H1 (cell line): ENCODE measurements at regions not wholly inside any gene's neighbourhood (a gene's known extent, or its start where the extent isn't known, plus 50 kb on each side); places are given as distances from the start of the nearest gene placed in this dataset.

Experiments
- CTCF ChIA-PET: fragments of 300-600 bp; sonication (Branson Sonifier 250); formaldehyde crosslinking; loops from one replicate; lab custom pipeline; 2021; ENCODE audit not compliant: partially characterized antibody; lab: Charles Lee
- POLR2A ChIA-PET: fragments of 300-600 bp; sonication (Branson Sonifier 250); formaldehyde crosslinking; loops from one replicate; lab custom pipeline; 2021; ENCODE audit warnings: inconsistent platforms; ENCODE audit not compliant: partially characterized antibody; lab: Charles Lee
- DNase-seq, 2 experiments: peaks; one replicate each; pipeline versions ENCODE4 v3.0.0 to v3.0.0-alpha.2; 2010 to 2022; ENCODE audit warnings: low spot score in 2 of 2, low read depth in 1 of 2, mixed read lengths in 1 of 2
- FAIRE-seq: peaks from 2 replicates; lab custom pipeline; 2011; peaks lifted over from hg19 to GRCh38; lab: Jason Lieb, UNC
- H2AFZ ChIP-seq: 2 replicates; pipeline ENCODE4 v1.8.1; 2012; ENCODE audit warnings: low read length, inconsistent platforms
- H2AK5ac ChIP-seq: 2 replicates; pipeline ENCODE4 v1.6.1; 2013; ENCODE audit warnings: low read depth, low read length
- H2BK120ac ChIP-seq: replicated peaks from 2 replicates; pipeline ENCODE3; 2013; ENCODE audit warnings: low read depth, low read length, inconsistent platforms
- H2BK12ac ChIP-seq: 2 replicates; pipeline ENCODE4 v1.6.1; 2013; ENCODE audit warnings: low read depth, low read length
- H2BK15ac ChIP-seq: 2 replicates; pipeline ENCODE4 v1.6.1; 2013; ENCODE audit warnings: low read length
- H2BK20ac ChIP-seq: 2 replicates; pipeline ENCODE4 v1.6.1; 2013; ENCODE audit warnings: low read length
- H2BK5ac ChIP-seq: 2 replicates; pipeline ENCODE4 v1.6.1; 2013; ENCODE audit warnings: low read depth, low read length
- H3K14ac ChIP-seq: 2 replicates; pipeline ENCODE4 v1.6.1; 2013; ENCODE audit warnings: inconsistent platforms; ENCODE audit not compliant: insufficient read length
- H3K18ac ChIP-seq: 2 replicates; pipeline ENCODE4 v1.6.1; 2013; ENCODE audit warnings: low read length; ENCODE audit errors: extremely low read depth
- H3K23ac ChIP-seq: 2 replicates; pipeline ENCODE4 v1.6.1; 2013; ENCODE audit warnings: inconsistent platforms; ENCODE audit not compliant: insufficient read length
- H3K23me2 ChIP-seq: 2 replicates; pipeline ENCODE4 v1.6.1; 2013; ENCODE audit warnings: low read depth, low read length
- H3K27ac ChIP-seq: 2 replicates; pipeline ENCODE4 v1.6.1; 2011; ENCODE audit warnings: low read depth, low read length, inconsistent platforms
- H3K27me3 ChIP-seq, 4 experiments: replicated peaks in 1 of 4; 1 replicate in 1 of 4; 2 replicates in 3 of 4; pipeline versions ENCODE4 v1.6.1 to v1.8.1; 2011 to 2013; ENCODE audit warnings: low read length in 3 of 4, mild to moderate bottlenecking in 3 of 4, inconsistent platforms in 2 of 4, mixed read lengths in 2 of 4, moderate library complexity in 1 of 4; ENCODE audit not compliant: control insufficient read depth in 3 of 4, insufficient read depth in 3 of 4; ENCODE audit errors: extremely low read depth in 1 of 4
- H3K36me3 ChIP-seq, 4 experiments: 2 replicates each; pipeline versions ENCODE4 v1.6.1 to v1.8.1; 2011 to 2013; ENCODE audit warnings: mild to moderate bottlenecking in 4 of 4, low read length in 3 of 4, moderate library complexity in 2 of 4, control low read depth in 1 of 4, inconsistent platforms in 1 of 4; ENCODE audit not compliant: insufficient read depth in 4 of 4, control insufficient read depth in 2 of 4
- H3K4ac ChIP-seq: replicated peaks from 2 replicates; pipeline ENCODE3; 2013; ENCODE audit warnings: low read length, low read depth, mixed read lengths, inconsistent platforms; ENCODE audit not compliant: insufficient read length
- H3K4me1 ChIP-seq, 4 experiments: replicated peaks in 1 of 4; 1 replicate in 1 of 4; 2 replicates in 3 of 4; pipeline versions ENCODE4 v1.6.1 to v1.8.1; 2011 to 2013; ENCODE audit warnings: low read length in 3 of 4, inconsistent platforms in 2 of 4, mixed read lengths in 1 of 4; ENCODE audit not compliant: insufficient read depth in 4 of 4, control insufficient read depth in 3 of 4
- H3K4me2 ChIP-seq, 2 experiments: 2 replicates each; pipeline versions ENCODE4 v1.6.1 to v1.8.1; 2011 to 2013; ENCODE audit warnings: low read depth in 2 of 2, low read length in 2 of 2, control low read depth in 1 of 2, inconsistent platforms in 1 of 2, mild to moderate bottlenecking in 1 of 2; ENCODE audit not compliant: insufficient read depth in 1 of 2
- H3K4me3 ChIP-seq, 4 experiments: fragments of 200-600, 300-600 bp in 1 of 4; sonication (generic), shearing (Covaris generic), sonication (Bioruptor Twin) in 1 of 4; 2 replicates each; pipeline versions ENCODE4 v1.5.1 to v1.8.1; 2011 to 2016; ENCODE audit warnings: low read length in 4 of 4, low read depth in 3 of 4, control low read depth in 2 of 4, inconsistent platforms in 2 of 4, mild to moderate bottlenecking in 2 of 4, mixed read lengths in 1 of 4, moderate library complexity in 1 of 4; ENCODE audit not compliant: insufficient read depth in 2 of 4; ENCODE audit errors: extremely low read depth in 1 of 4
- H3K56ac ChIP-seq: replicated peaks from 2 replicates; pipeline ENCODE3; 2013; ENCODE audit warnings: low read depth, mild to moderate bottlenecking, mixed read lengths, low read length, inconsistent platforms; ENCODE audit not compliant: insufficient read length
- H3K79me1 ChIP-seq: 2 replicates; pipeline ENCODE4 v1.6.1; 2013; ENCODE audit warnings: low read depth, low read length, control low read depth
- H3K79me2 ChIP-seq, 2 experiments: 2 replicates each; pipeline versions ENCODE4 v1.6.1 to v1.8.1; 2012 to 2013; ENCODE audit warnings: low read length in 2 of 2, mild to moderate bottlenecking in 2 of 2, inconsistent platforms in 1 of 2; ENCODE audit not compliant: insufficient read depth in 2 of 2, control insufficient read depth in 1 of 2
- H3K9ac ChIP-seq, 4 experiments: replicated peaks in 1 of 4; 1 replicate in 1 of 4; 2 replicates in 3 of 4; pipeline versions ENCODE4 v1.6.1 to v1.8.1; 2011 to 2013; ENCODE audit warnings: low read depth in 3 of 4, low read length in 3 of 4, control low read depth in 2 of 4, mild to moderate bottlenecking in 2 of 4, moderate library complexity in 2 of 4, inconsistent platforms in 1 of 4; ENCODE audit errors: extremely low read depth in 1 of 4
- H3K9me3 ChIP-seq, 2 experiments: 2 replicates each; pipeline versions ENCODE4 v1.6.1 to v1.8.1; 2012 to 2013; ENCODE audit warnings: mild to moderate bottlenecking in 2 of 2, moderate library complexity in 2 of 2, control low read depth in 1 of 2, inconsistent platforms in 1 of 2, low read depth in 1 of 2, low read length in 1 of 2, mixed read lengths in 1 of 2; ENCODE audit not compliant: insufficient read depth in 2 of 2
- H4K20me1 ChIP-seq, 2 experiments: replicated peaks in 1 of 2; 2 replicates each; pipeline versions ENCODE3 to v1.8.1; 2011 to 2013; ENCODE audit warnings: inconsistent platforms in 2 of 2, low read length in 2 of 2, mild to moderate bottlenecking in 1 of 2; ENCODE audit not compliant: insufficient read depth in 2 of 2, control insufficient read depth in 1 of 2
- H4K5ac ChIP-seq: 2 replicates; pipeline ENCODE4 v1.6.1; 2013; ENCODE audit warnings: low read length, low read depth, mixed read lengths, inconsistent platforms; ENCODE audit not compliant: insufficient read length
- H4K8ac ChIP-seq: 2 replicates; pipeline ENCODE4 v1.8.0; 2013; ENCODE audit warnings: mild to moderate bottlenecking, moderate library complexity, low read length, inconsistent platforms; ENCODE audit not compliant: insufficient read depth; ENCODE audit errors: extremely low read depth
- H4K91ac ChIP-seq: replicated peaks from 2 replicates; pipeline ENCODE3; 2013; ENCODE audit warnings: low read length, mixed read lengths, inconsistent platforms; ENCODE audit not compliant: insufficient read length
- EP300 ChIP-seq, 2 experiments: IDR thresholded peaks; 1 replicate in 1 of 2; 2 replicates in 1 of 2; pipeline ENCODE4 v1.6.1; 2011 to 2012; ENCODE audit warnings: low read depth in 2 of 2, low read length in 2 of 2, mild to moderate bottlenecking in 2 of 2, borderline replicate concordance in 1 of 2, inconsistent platforms in 1 of 2, moderate library complexity in 1 of 2
- JUN ChIP-seq: IDR thresholded peaks from 2 replicates; pipeline ENCODE4 v1.6.1; 2011; ENCODE audit warnings: low read depth, mild to moderate bottlenecking, improper control_type of control experiment, low read length
- POLR2AphosphoS5 ChIP-seq: IDR thresholded peaks from 2 replicates; pipeline ENCODE4 v1.6.1; 2011; ENCODE audit warnings: low read depth, low read length
- RAD21 ChIP-seq, 2 experiments: IDR thresholded peaks in 1 of 2; conservative IDR thresholded peaks in 1 of 2; 2 replicates each; pipeline ENCODE4 v1.6.1; 2011; ENCODE audit warnings: low read depth in 2 of 2, low read length in 2 of 2, improper control_type of control experiment in 1 of 2, inconsistent platforms in 1 of 2, mild to moderate bottlenecking in 1 of 2, moderate library complexity in 1 of 2
- SIX5 ChIP-seq: IDR thresholded peaks from 2 replicates; pipeline ENCODE4 v1.6.1; 2011; ENCODE audit warnings: mild to moderate bottlenecking, low read depth, low read length
- WGBS, 2 experiments: shearing (Covaris generic) in 1 of 2; methylation state at CpG; one replicate each; pipeline versions ENCODE4 v1.1.6 to v1.1.7; 2013 to 2015; ENCODE audit warnings: low lambda C conversion rate in 2 of 2, mixed read lengths in 2 of 2, inconsistent platforms in 1 of 2, low coverage in 1 of 2, missing lambda C conversion rate in 1 of 2; ENCODE audit not compliant: insufficient replicate concordance in 2 of 2, insufficient coverage in 1 of 2, insufficient read length in 1 of 2; ENCODE audit errors: extremely low coverage in 1 of 2, missing lambda C conversion rate in 1 of 2; 5-methylcytosine and 5-hydroxymethylcytosine counted together

GRCh38 chr5:26761446-26761845, 276.9 kb downstream of the CDH9 start:
- no peak overlapping the region for H3K4me2 ChIP-seq
- FAIRE-seq (no peak), DNase-seq (no peak)
- H3K4me3 ChIP-seq = no peak overlapping the region
- no peak overlapping the region for H2AK5ac ChIP-seq
- no peak overlapping the region for H2BK15ac ChIP-seq
- no peak overlapping the region for H3K9ac ChIP-seq
- no peaks in the 10 kb centered on the region for H4K20me1 ChIP-seq
- H3K56ac ChIP-seq = no peak overlapping the region
- H3K36me3 ChIP-seq = no peaks in the 10 kb centered on the region
- no peak overlapping the region for H2BK12ac ChIP-seq
- POLR2A ChIA-PET = no interaction called here
- H3K9me3 ChIP-seq = no peaks in the 10 kb centered on the region
- no peak overlapping the region for H3K4ac ChIP-seq
- H4K5ac ChIP-seq = no peak overlapping the region
- H4K91ac ChIP-seq = no peak overlapping the region
- no peak overlapping the region for H3K18ac ChIP-seq
- no peak overlapping the region for H3K27ac ChIP-seq
- H3K14ac ChIP-seq = no peak overlapping the region
- no peak overlapping the region for H4K8ac ChIP-seq
- H3K4me1 ChIP-seq = no peaks in the 10 kb centered on the region
- no peak overlapping the region for H2BK120ac ChIP-seq
- 97% methylated on average over 4 of the region's 4 CpGs; no CpG with 5 or more reads in 1 of the 2 experiments for WGBS, 2 experiments
- no peaks in the 10 kb centered on the region for H3K79me1 ChIP-seq
- H2BK5ac ChIP-seq = no peak overlapping the region
- H2BK20ac ChIP-seq = no peak overlapping the region
- CTCF ChIA-PET = no interaction called here
- no peak overlapping the region for H2AFZ ChIP-seq
- H3K23me2 ChIP-seq = no peaks in the 10 kb centered on the region
- no peaks in the 10 kb centered on the region for H3K27me3 ChIP-seq
- H3K23ac ChIP-seq = no peak overlapping the region
- H3K79me2 ChIP-seq = no peaks in the 10 kb centered on the region
- TF ChIP-seq EP300 (IDR thresholded peaks at IDR 0.05; ENCODE audit: borderline replicate concordance in 1 of 2, low read depth in 2 of 2, low read length in 2 of 2) (no peak), POLR2AphosphoS5 (no peak), SIX5 (no peak), JUN (no peak), RAD21 (IDR thresholded peaks at IDR 0.05 in 1 of 2, conservative IDR thresholded peaks at IDR 0.05 in 1 of 2; ENCODE audit: low read depth in 2 of 2, low read length in 2 of 2) (no peak)
